IMR-90 (cell line): ENCODE measurements at regions not wholly inside any gene's neighbourhood (a gene's known extent, or its start where the extent isn't known, plus 50 kb on each side); places are given as distances from the start of the nearest gene placed in this dataset.
"Not testable (repeated sequence)": the region's sequence is repeated elsewhere in the genome, so short reads cannot be mapped to it uniquely, and the experiment has no call there.

Experiments used
- ATAC-seq: fragments of 200-7000 bp; cut with Tn5 transposase; 2 replicates; pipeline ENCODE4 v1.9.1; 2020; ENCODE audit warnings: low read depth, mild to moderate bottlenecking, moderate library complexity
- BruUV-seq: library from RNA; stranded (reverse); fragments of 400-500 nt; replicated peaks from 2 replicates; lab custom pipeline; 2021; lab: Mats Ljungman, UMichigan
- CTCF ChIA-PET: fragments of 300-600 bp; formaldehyde crosslinking; extraction: SDS; loops from one replicate; lab custom pipeline; 2021; ENCODE audit warnings: antibody characterized with exemption; lab: Yijun Ruan, JAX
- POLR2A ChIA-PET: fragments of 300-600 bp; sonication (Branson Sonifier 250); formaldehyde crosslinking; loops from one replicate; lab custom pipeline; 2022; ENCODE audit warnings: antibody characterized with exemption; ENCODE audit not compliant: unreplicated experiment; lab: Charles Lee
- DNase-seq: peaks from one replicate; pipeline ENCODE4 v3.0.0; 2013
- H2AFZ ChIP-seq: replicated peaks from 2 replicates; pipeline ENCODE3; 2013; ENCODE audit warnings: low read length, mild to moderate bottlenecking; ENCODE audit not compliant: poor library complexity
- H2AK5ac ChIP-seq: 2 replicates; pipeline ENCODE4 v1.6.1; 2013; ENCODE audit warnings: low read depth, low read length, inconsistent platforms
- H2AK9ac ChIP-seq: replicated peaks from 2 replicates; pipeline ENCODE3; 2013; ENCODE audit warnings: mild to moderate bottlenecking, low read depth, low read length, moderate library complexity; ENCODE audit not compliant: poor library complexity
- H2BK120ac ChIP-seq: 2 replicates; pipeline ENCODE4 v1.6.1; 2013; ENCODE audit warnings: low read depth, low read length, inconsistent platforms
- H2BK15ac ChIP-seq: 3 replicates; pipeline ENCODE4 v1.6.1; 2013; ENCODE audit warnings: low read depth, low read length, inconsistent platforms
- H2BK20ac ChIP-seq: 2 replicates; pipeline ENCODE4 v1.6.1; 2013; ENCODE audit warnings: low read depth, mild to moderate bottlenecking, inconsistent platforms, low read length, moderate library complexity
- H2BK5ac ChIP-seq: 2 replicates; pipeline ENCODE4 v1.6.1; 2013; ENCODE audit warnings: mild to moderate bottlenecking, low read depth, low read length, inconsistent platforms; ENCODE audit not compliant: poor library complexity, severe bottlenecking
- H3K14ac ChIP-seq: replicated peaks from 2 replicates; pipeline ENCODE4 v1.6.1; 2013; ENCODE audit warnings: low read depth, low read length, inconsistent platforms
- H3K18ac ChIP-seq: 2 replicates; pipeline ENCODE4 v1.6.1; 2013; ENCODE audit warnings: low read depth, low read length, control low read depth
- H3K23ac ChIP-seq: 2 replicates; pipeline ENCODE4 v1.6.1; 2013; ENCODE audit warnings: low read depth, low read length, inconsistent platforms
- H3K27ac ChIP-seq: 2 replicates; pipeline ENCODE4 v1.5.1; 2013; ENCODE audit warnings: mild to moderate bottlenecking, control low read depth, low read length; ENCODE audit not compliant: insufficient read depth
- H3K27me3 ChIP-seq: 2 replicates; pipeline ENCODE4 v1.6.1; 2013; ENCODE audit warnings: low read length; ENCODE audit not compliant: control insufficient read depth, insufficient read depth
- H3K36me3 ChIP-seq: 2 replicates; pipeline ENCODE4 v1.6.1; 2013; ENCODE audit warnings: low read length, mixed read lengths; ENCODE audit not compliant: control insufficient read depth, insufficient read depth
- H3K4ac ChIP-seq: 2 replicates; pipeline ENCODE4 v1.6.1; 2013; ENCODE audit warnings: low read depth, low read length, inconsistent platforms
- H3K4me1 ChIP-seq: 2 replicates; pipeline ENCODE4 v1.6.1; 2013; ENCODE audit warnings: low read length, mixed read lengths; ENCODE audit not compliant: control insufficient read depth, insufficient read depth
- H3K4me2 ChIP-seq: 2 replicates; pipeline ENCODE4 v1.6.1; 2013; ENCODE audit warnings: low read depth, mild to moderate bottlenecking, control low read depth, low read length, moderate library complexity
- H3K4me3 ChIP-seq: 2 replicates; pipeline ENCODE4 v1.5.1; 2013; ENCODE audit warnings: low read depth, mild to moderate bottlenecking, control low read depth, low read length, moderate library complexity; ENCODE audit not compliant: insufficient read depth
- H3K56ac ChIP-seq: 2 replicates; pipeline ENCODE4 v1.6.1; 2013; ENCODE audit warnings: low read length, inconsistent platforms; ENCODE audit not compliant: insufficient read depth; ENCODE audit errors: extremely low read depth
- H3K79me1 ChIP-seq, 2 experiments: 2 replicates each; pipeline ENCODE4 v1.6.1; 2013; ENCODE audit warnings: low read length in 2 of 2, inconsistent platforms in 1 of 2, low read depth in 1 of 2
- H3K9ac ChIP-seq: 2 replicates; pipeline ENCODE4 v1.6.1; 2013; ENCODE audit warnings: low read depth, low read length, control low read depth
- H3K9me1 ChIP-seq: 2 replicates; pipeline ENCODE4 v1.6.1; 2013; ENCODE audit warnings: low read length, inconsistent platforms; ENCODE audit not compliant: insufficient read depth
- H3K9me3 ChIP-seq: 2 replicates; pipeline ENCODE4 v1.6.1; 2013; ENCODE audit warnings: low read length; ENCODE audit not compliant: control insufficient read depth, insufficient read depth
- H4K20me1 ChIP-seq: 2 replicates; pipeline ENCODE4 v1.6.1; 2013; ENCODE audit warnings: low read length, inconsistent platforms; ENCODE audit not compliant: insufficient read depth
- H4K5ac ChIP-seq: 2 replicates; pipeline ENCODE4 v1.6.1; 2013; ENCODE audit warnings: mild to moderate bottlenecking, low read depth, low read length, control low read depth
- H4K8ac ChIP-seq, 2 experiments: 2 replicates each; pipeline ENCODE4 v1.6.1; 2013; ENCODE audit warnings: low read depth in 2 of 2, low read length in 2 of 2, control low read depth in 1 of 2, inconsistent platforms in 1 of 2
- H4K91ac ChIP-seq: 2 replicates; pipeline ENCODE4 v1.6.1; 2013; ENCODE audit warnings: low read depth, low read length, inconsistent platforms; ENCODE audit not compliant: insufficient read depth
- MXI1 ChIP-seq: IDR thresholded peaks from 2 replicates; pipeline ENCODE4 v1.6.1; 2012; ENCODE audit warnings: low read depth, mild to moderate bottlenecking, low read length, moderate library complexity, borderline replicate concordance
- RAD21 ChIP-seq: IDR thresholded peaks from 2 replicates; pipeline ENCODE4 v1.6.1; 2012; ENCODE audit warnings: low read length, improper control_type of control experiment
- SMC3 ChIP-seq: fragments of 150-350 bp; IDR thresholded peaks from 2 replicates; pipeline ENCODE4 v1.6.1; 2016; ENCODE audit warnings: low read depth, mild to moderate bottlenecking, antibody characterized with exemption, low read length, moderate library complexity
- WGBS, 2 experiments: methylation state at CpG; one replicate each; pipeline versions ENCODE4 v1.1.5 to v1.1.7; 2013; ENCODE audit warnings: missing lambda C conversion rate in 2 of 2; ENCODE audit not compliant: insufficient read length in 1 of 2; ENCODE audit errors: extremely low coverage in 2 of 2; 5-methylcytosine and 5-hydroxymethylcytosine counted together
- dilution Hi-C: fragments of 300-500 bp; cut with HindIII; formaldehyde crosslinking; loops from one replicate; pipeline ENCODE4 v1.14.3; 2018; ENCODE audit warnings: low sequenced_read_pairs; ENCODE audit not compliant: unreplicated experiment
- in situ Hi-C: fragments of 300-500 bp; cut with MboI; formaldehyde crosslinking; loops from 3 replicates; pipeline ENCODE4 v1.14.3; 2019; ENCODE audit warnings: low sequenced_read_pairs, inconsistent platforms, mixed read lengths
- intact Hi-C: fragments of 100-400 bp; cut with micrococcal nuclease; formaldehyde crosslinking; loops from 2 replicates; pipeline ENCODE4 v1.10.0; 2022
- TF ChIP-seq, protein P1 (sequence below): fragments of 150-350 bp; IDR thresholded peaks from 2 replicates; pipeline ENCODE4 v1.6.1; 2017; ENCODE audit warnings: mild to moderate bottlenecking, antibody characterized with exemption, low read length, low read depth

- no CpG with 5 or more reads among the region's 1 CpG for WGBS, 2 experiments
- Histone ChIP-seq H2BK20ac (no peak overlapping the region), H2BK120ac (no peak overlapping the region), H3K9me3 (peaks cover 9% of the 10 kb centered on the region), H3K9me1 (no peaks in the 10 kb centered on the region), H3K4me2 (no peak overlapping the region), H4K8ac (no peak overlapping the region), H3K79me1 (no peaks in the 10 kb centered on the region), H3K23ac (no peak overlapping the region), H4K5ac (no peak overlapping the region), H2AK9ac (no peak overlapping the region), H3K18ac (no peak overlapping the region), H3K4me1 (no peaks in the 10 kb centered on the region), H2AFZ (no peak overlapping the region), H3K14ac (no peak overlapping the region), H2BK15ac (no peak overlapping the region), H2BK5ac (no peak overlapping the region), H3K27ac (no peak overlapping the region), H3K27me3 (no peaks in the 10 kb centered on the region), H4K91ac (no peak overlapping the region), H3K9ac (no peak overlapping the region), H3K4me3 (no peak overlapping the region), H4K20me1 (no peaks in the 10 kb centered on the region), H3K4ac (no peak overlapping the region), H2AK5ac (no peak overlapping the region), H3K36me3 (no peaks in the 10 kb centered on the region), H3K56ac (no peak overlapping the region)
- CTCF ChIA-PET = no interaction called here
- no peak for ATAC-seq
- POLR2A ChIA-PET = no interaction called here
- no peak for DNase-seq
- dilution Hi-C loops = no loop called here
- in situ Hi-C loops = no loop called here
- intact Hi-C loops = no loop called here
- TF ChIP-seq, protein P1, sequence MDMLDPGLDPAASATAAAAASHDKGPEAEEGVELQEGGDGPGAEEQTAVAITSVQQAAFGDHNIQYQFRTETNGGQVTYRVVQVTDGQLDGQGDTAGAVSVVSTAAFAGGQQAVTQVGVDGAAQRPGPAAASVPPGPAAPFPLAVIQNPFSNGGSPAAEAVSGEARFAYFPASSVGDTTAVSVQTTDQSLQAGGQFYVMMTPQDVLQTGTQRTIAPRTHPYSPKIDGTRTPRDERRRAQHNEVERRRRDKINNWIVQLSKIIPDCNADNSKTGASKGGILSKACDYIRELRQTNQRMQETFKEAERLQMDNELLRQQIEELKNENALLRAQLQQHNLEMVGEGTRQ = no peak
- no peak for TF ChIP-seq SMC3
- TF ChIP-seq MXI1 = no peak
- no peak for TF ChIP-seq RAD21
- no TSS peak for BruUV-seq
Observed at GRCh38 chr6:115190534-115190933, 847.7 kb upstream of the HS3ST5 start.

DNA sequence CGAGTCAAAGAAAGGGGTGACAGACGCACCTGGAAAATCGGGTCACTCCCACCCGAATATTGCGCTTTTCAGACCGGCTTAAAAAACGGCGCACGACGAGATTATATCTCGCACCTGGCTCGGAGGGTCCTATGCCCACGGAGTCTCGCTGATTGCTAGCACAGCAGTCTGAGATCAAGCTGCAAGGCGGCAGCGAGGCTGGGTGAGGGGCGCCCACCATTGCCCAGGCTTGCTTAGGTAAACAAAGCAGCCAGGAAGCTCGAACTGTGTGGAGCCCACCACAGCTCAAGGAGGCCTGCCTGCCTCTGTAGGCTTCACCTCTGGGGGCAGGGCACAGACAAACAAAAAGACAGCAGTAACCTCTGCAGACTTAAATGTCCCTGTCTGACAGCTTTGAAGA lies 832.6 kb upstream of the HS3ST5 start:
- H3K27me3 ChIP-seq, H3K4me3 ChIP-seq, H3K4me1 ChIP-seq, H2AK5ac ChIP-seq, H4K8ac ChIP-seq, H2AK9ac ChIP-seq, H3K18ac ChIP-seq, H4K91ac ChIP-seq, intact Hi-C loops, dilution Hi-C loops, H2AFZ ChIP-seq, H4K20me1 ChIP-seq, CTCF ChIA-PET, ATAC-seq, H3K9me3 ChIP-seq, DNase-seq, H2BK120ac ChIP-seq, H3K36me3 ChIP-seq, H3K23ac ChIP-seq, H2BK5ac ChIP-seq, H2BK15ac ChIP-seq, POLR2A ChIA-PET, H3K14ac ChIP-seq, H2BK20ac ChIP-seq, BruUV-seq, H3K79me1 ChIP-seq, H3K27ac ChIP-seq, H3K9me1 ChIP-seq, in situ Hi-C loops, H3K9ac ChIP-seq, H3K4ac ChIP-seq, H3K4me2 ChIP-seq, H3K56ac ChIP-seq, H4K5ac ChIP-seq: not testable (repeated sequence)
- 77% methylated on average over 8 of the region's 18 CpGs; no CpG with 5 or more reads in 1 of the 2 experiments for WGBS, 2 experiments
